Ascending aorta (tissue), 2 donors: ENCODE measurements at regions not wholly inside any gene's neighbourhood (a gene's known extent, or its start where the extent isn't known, plus 50 kb on each side); places are given as distances from the start of the nearest gene placed in this dataset.

ENCODE experiments used
- DNase-seq, 2 donors: peaks; one replicate each; pipeline ENCODE4 v3.0.0-alpha.2; 2019; ENCODE audit warnings: low spot score in 2 of 2
- H3K27ac ChIP-seq, 2 donors: fragments of 200-600 bp; sonication (generic); one replicate each; pipeline ENCODE4 v1.5.1; 2016 to 2017; ENCODE audit warnings: mild to moderate bottlenecking in 1 of 2
- H3K27me3 ChIP-seq: fragments of 200-600 bp; sonication (generic); one replicate; pipeline ENCODE4 v1.5.1; 2017
- H3K36me3 ChIP-seq, 2 donors: fragments of 200-600 bp; sonication (generic); one replicate each; pipeline ENCODE4 v1.5.1; 2016
- H3K4me1 ChIP-seq, 2 donors: fragments of 200-600 bp; sonication (generic); one replicate each; pipeline ENCODE4 v1.5.1; 2016 to 2017; ENCODE audit warnings: mild to moderate bottlenecking in 1 of 2
- H3K4me3 ChIP-seq, 2 donors: fragments of 200-600 bp; sonication (generic); one replicate each; pipeline ENCODE4 v1.5.1; 2016 to 2017; ENCODE audit warnings: mild to moderate bottlenecking in 1 of 2
- H3K9me3 ChIP-seq, 2 donors: fragments of 200-600 bp; sonication (generic); one replicate each; pipeline ENCODE4 v1.5.1; 2016
- CTCF ChIP-seq, 3 experiments: fragments of 200-600 bp in 2 of 3; fragments of 450-650 bp in 1 of 3; sonication (generic) in 2 of 3; IDR thresholded peaks; one replicate each; pipeline ENCODE4 v1.5.1; 2016 to 2019; ENCODE audit warnings: antibody characterized with exemption in 3 of 3, mild to moderate bottlenecking in 1 of 3, moderate library complexity in 1 of 3
- intact Hi-C: fragments of 100-400 bp; cut with DNase I; formaldehyde crosslinking; loops from one replicate; pipeline ENCODE4 v1.15.1; 2023

GRCh38 chr2:177332992-177333388 lies 59.6 kb upstream of the AGPS start:
- Histone ChIP-seq H3K9me3 (no peaks in the 10 kb centered on the region), H3K4me3 (no peak overlapping the region), H3K27ac (peak overlapping the region; percentile 39 to 55), H3K36me3 (no peaks in the 10 kb centered on the region), H3K27me3 (no peaks in the 10 kb centered on the region), H3K4me1 (peaks cover 0 to 5% of the 10 kb centered on the region in 2 donors)
- no peak for TF ChIP-seq CTCF (IDR thresholded peaks at IDR 0.05)
- intact Hi-C loops, result loop anchor here (1.0 to 10.0 kb wide), 6 partner anchors 56 to 1208 kb away; partner anchors contain the start of genes HOXD8, HOXD9 and NFE2L2
- DNase-seq, result no peak

DNA sequence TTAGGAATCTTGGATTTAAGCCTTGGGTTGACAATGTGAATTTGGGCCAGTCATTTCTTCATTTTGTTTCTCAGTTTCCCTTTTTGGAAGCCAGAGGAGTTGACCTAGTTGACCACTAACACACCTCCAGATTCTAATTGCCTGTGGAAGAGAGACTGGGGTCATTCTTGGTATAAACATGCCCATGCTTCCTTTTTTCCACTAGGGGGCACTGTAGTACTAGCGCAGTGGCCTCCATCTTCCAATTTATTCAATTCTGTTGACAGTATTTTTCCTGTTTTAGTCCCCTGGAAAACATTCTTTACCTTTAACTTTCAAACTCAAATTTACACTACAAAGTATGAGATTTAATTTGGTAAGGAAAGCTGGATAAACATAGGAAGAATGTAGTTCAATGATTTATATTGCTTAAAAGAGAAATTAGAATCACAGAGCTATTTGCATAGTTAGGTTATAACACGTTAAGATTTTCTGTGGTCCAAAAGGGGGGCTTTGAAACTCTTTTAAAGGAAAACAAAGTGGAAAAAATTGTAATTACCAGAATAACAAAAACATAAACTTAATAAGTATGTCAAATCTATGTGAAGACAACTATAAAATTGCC lies 57.5 kb upstream of the AGPS start:
- Histone ChIP-seq H3K9me3 (no peaks in the 10 kb centered on the region), H3K36me3 (no peaks in the 10 kb centered on the region), H3K27ac (no peak overlapping the region), H3K4me3 (no peak overlapping the region), H3K4me1 (peaks cover 0 to 5% of the 10 kb centered on the region in 2 donors), H3K27me3 (no peaks in the 10 kb centered on the region)
- intact Hi-C loops, result loop anchor here (1.0 to 10.0 kb wide), 7 partner anchors 58 to 1210 kb away; partner anchors contain the start of genes HOXD8 and HOXD9
- TF ChIP-seq CTCF (IDR thresholded peaks at IDR 0.05), result peak; percentile 80 to 91 (median 83)
- DNase-seq, result no peak

DNA sequence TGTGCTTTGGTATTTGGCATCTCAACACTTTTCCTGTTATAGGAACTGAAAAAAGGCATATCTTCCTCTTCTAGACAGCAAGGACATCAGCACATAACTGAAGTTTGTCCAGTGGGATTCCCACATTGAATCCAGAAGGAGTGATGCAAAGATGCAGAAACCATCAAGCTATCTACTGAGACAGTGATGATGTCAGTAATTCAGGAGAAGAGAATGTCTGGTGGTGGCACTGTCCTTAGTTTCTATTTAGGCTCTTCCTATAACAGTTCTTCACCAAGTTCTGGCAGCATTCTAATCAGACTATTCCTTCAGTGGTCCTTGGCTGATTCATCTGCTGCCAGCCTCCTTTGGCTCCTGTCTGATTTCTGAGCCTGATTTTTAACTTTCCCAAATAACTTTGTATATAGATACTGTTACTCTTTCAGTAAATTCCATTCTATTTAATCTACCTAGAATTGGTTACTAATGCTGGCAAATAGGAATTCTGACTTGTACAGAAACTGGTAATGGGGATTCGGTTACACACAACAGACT lies 56.6 kb upstream of the AGPS start:
- no peak for TF ChIP-seq CTCF (IDR thresholded peaks at IDR 0.05)
- Histone ChIP-seq H3K36me3 (no peaks in the 10 kb centered on the region), H3K9me3 (no peaks in the 10 kb centered on the region), H3K4me1 (peaks cover 0 to 5% of the 10 kb centered on the region in 2 donors), H3K27me3 (no peaks in the 10 kb centered on the region), H3K27ac (no peak overlapping the region), H3K4me3 (no peak overlapping the region)
- intact Hi-C loops, result loop anchor here (1.0 to 10.0 kb wide), 5 partner anchors 81 to 1211 kb away; partner anchors contain the start of genes HOXD8 and HOXD9
- no peak for DNase-seq

- Histone ChIP-seq H3K4me3 (no peak overlapping the region), H3K36me3 (no peaks in the 10 kb centered on the region), H3K27ac (no peak overlapping the region), H3K4me1 (no peaks in the 10 kb centered on the region), H3K27me3 (no peaks in the 10 kb centered on the region), H3K9me3 (no peaks in the 10 kb centered on the region)
- no peak for TF ChIP-seq CTCF (IDR thresholded peaks at IDR 0.05)
- intact Hi-C loops, result loop anchor here (5.0 to 10.0 kb wide), 3 partner anchors 264 to 1213 kb away; partner anchors contain the start of genes HOXD8 and HOXD9
- no peak for DNase-seq
These were observed 54.3 kb upstream of the AGPS start for GRCh38 chr2:177338177-177338721.

DNA sequence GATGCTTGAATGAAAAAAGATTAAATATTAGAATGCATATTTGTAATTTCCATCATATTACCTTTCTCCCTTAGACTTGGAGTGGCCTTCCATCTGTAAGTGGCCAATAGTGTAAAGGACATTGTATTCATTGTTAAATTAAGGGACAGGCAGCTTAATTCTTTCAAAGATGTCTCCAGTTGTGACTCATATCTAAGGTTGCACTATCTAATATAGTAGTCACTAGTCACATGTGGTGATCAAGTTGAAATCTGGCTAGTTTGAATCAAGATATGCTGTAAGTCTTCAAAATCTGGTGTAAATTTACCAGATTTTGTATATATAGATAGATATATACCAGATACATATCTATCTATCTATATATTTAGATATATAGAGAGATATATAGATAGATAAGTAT lies 52.4 kb upstream of the AGPS start:
- Histone ChIP-seq H3K4me1 (no peaks in the 10 kb centered on the region), H3K4me3 (no peak overlapping the region), H3K36me3 (no peaks in the 10 kb centered on the region), H3K27me3 (no peaks in the 10 kb centered on the region), H3K9me3 (no peaks in the 10 kb centered on the region), H3K27ac (no peak overlapping the region)
- DNase-seq, result no peak
- intact Hi-C loops, result no loop called here
- no peak for TF ChIP-seq CTCF (IDR thresholded peaks at IDR 0.05)
